GM12891 (cell line): ENCODE measurements at regions not wholly inside any gene's neighbourhood (a gene's known extent, or its start where the extent isn't known, plus 50 kb on each side); places are given as distances from the start of the nearest gene placed in this dataset.

Experiments
- POLR2A ChIP-seq: IDR thresholded peaks from 2 replicates; pipeline ENCODE4 v1.6.1; 2011; ENCODE audit warnings: low read depth, low read length, control low read depth
- TAF1 ChIP-seq: IDR thresholded peaks from 2 replicates; pipeline ENCODE4 v1.6.1; 2011; ENCODE audit warnings: low read depth, low read length, control low read depth

- TF ChIP-seq TAF1 (no peak), POLR2A (no peak)
These were observed 143.0 kb upstream of the AHI1 start for GRCh38 chr6:135640449-135641111.
